NCI-H226 (cell line): ENCODE measurements at regions not wholly inside any gene's neighbourhood (a gene's known extent, or its start where the extent isn't known, plus 50 kb on each side); places are given as distances from the start of the nearest gene placed in this dataset.

Source experiments
- DNase-seq: peaks from one replicate; pipeline ENCODE4 v3.0.0-alpha.2; 2015

DNA sequence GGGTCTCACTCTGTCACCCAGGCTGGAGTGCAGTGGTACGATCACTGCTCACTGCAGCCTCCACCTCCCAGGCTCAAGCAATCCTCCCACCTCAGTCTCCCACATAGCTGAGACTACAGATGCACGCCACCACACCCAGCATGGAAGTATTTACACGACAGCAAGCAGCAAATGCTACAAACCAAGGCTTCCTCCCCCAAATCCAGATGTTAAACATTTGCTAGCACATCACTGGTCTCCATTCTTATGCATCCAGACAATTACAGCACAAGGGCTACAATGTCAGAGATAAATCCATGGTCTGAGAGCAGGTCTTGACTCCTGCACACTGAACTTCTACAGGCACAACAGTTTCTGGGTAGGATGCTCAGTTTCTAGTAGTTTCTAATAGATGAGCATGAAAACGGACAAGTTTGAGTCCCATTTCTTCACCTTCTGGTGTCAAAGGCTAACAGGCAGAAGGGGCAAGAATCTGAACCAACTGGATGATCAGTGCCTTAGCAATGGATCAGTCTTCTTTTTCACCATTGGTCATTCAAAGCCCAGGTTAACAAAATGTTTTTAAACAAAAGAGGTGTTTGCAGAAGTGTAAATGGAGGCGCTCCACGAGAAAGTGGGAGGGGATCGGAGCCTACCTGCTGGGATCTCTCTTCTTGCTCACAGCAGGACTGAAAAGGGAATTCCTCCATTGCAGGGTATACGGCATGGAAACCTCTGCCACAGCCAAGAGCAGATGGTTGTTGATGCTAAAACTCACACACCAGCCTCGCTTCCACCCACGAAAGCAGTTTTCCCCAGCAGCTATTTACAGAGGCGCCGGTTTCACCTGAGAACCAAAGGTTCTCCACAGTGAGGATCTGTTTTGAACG is 135.0 kb upstream of the ARL4C start:
- DNase-seq, result no peak

DNA sequence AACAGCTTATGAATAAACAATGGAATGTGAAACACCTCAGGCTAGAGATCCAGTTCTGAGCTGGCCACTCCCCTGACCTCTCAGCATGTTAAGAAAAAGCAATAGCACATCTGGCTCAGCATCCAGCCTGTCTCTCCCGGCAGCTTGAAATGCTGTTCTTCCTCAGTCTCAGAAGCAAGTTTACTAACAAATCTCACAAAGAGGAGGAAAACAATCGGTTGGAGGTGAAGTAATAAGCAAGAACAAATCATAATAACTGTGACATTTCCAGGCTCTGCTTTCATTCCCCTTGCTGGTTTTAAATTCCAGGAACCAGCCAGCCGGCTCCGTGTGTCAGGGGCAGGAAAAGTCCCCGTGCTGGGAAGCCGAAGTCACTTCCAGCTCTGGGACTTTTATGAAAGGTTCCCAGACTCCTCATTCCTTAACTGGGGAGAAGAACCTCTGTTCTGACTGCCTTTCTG is 133.9 kb upstream of the ARL4C start:
- DNase-seq, result no peak

GRCh38 chr2:234629596-234629995 is 132.7 kb upstream of the ARL4C start:
- DNase-seq, result no peak

GRCh38 chr2:234628953-234629352 is 132.1 kb upstream of the ARL4C start:
- no peak for DNase-seq

DNA sequence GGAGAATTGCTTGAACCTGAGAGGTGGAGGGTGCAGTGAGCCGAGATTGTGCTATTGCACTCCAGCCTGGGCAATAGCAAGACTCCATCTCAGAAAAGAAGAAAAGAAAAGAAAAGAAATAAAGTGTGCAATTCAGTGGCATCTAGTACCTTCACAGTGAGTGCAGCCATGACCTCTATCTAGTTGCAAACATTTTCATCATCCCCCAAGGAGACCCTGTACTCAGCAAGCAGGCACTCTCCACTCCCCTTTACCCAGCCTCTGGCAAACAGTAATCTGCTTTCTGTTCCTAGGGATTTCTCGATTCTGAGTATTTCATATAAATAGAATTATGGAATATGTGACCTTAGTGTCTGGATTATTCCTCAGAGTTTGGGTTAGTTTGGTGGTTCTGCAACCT is 130.4 kb upstream of the ARL4C start:
- DNase-seq, result no peak

DNA sequence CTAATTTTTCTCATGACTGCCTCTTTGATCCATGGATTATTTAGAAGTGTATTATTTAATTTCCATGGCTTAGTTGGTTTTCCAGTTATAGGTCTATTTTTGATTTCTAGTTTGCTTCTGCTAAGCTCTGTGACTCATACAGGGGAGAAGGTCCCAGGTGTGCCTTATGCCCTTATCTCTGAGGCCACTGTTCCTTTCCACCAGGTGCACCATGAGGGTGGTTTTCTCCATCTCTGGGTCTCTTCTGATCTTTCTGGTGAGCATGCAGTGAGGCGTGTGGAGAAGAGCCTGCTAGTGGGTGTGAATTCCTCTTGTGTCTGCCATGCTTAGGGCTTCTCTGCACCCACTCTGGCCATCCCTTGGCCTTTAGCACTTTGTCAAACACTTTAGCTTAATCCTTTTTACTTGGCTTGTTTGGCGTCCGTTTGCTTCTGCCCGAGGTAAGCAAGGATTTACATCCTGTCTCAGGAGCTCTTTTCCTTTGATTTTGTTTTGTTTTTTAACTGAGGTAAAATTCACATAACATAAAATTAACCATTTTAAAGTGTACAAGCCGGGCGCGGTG is 129.8 kb upstream of the ARL4C start:
- no peak for DNase-seq

DNA sequence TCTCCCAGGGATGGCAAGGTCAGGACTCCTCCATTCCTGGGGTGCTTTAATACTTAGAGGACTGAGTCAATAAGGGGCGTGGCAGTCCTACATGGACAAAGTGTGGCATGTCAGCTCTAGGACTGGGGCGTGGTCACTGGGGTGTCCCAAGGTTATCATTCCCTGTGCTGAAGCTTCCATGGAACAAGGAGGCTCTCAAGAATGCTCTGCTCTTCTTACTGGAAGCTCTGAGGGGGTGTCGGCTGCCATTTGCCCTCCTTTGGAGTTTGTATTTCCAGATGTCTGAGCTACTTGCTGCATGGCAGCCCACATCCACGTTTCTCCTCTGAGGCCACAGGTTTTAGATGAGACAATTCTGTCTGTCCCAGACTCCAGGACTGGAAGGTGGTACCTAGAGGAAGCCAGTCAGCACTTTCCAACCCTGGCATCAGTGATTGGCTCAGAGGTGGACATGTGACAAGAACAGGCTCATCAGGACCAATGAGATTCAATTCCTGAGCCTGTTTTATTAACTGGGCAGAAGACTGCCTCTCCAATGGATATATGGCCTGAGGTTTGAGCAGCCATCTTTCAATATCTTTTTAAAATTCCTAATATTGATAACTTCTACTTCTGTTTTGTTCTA is 128.9 kb upstream of the ARL4C start:
- DNase-seq, result no peak

DNA sequence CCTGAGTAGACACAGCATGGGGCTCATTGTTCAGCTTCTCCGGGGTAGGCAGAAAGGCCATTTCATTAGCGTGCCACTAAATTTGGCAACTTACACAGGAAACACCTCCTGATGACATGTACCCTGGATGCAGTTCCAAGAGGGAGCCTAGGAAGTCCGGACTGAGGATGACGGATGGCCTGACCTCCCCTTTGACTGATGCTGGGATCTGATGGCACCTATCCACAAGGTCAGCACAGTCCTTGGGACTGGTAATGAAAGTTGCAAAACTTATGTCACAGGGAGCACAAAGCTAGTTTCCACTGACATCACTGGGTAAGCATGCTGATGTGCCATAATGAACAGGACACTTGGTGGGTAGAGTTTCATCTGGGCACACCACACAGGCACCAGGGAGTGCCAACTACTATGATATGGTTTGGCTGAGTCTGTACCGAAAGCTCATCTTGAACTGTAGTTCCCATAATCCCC is 126.7 kb upstream of the ARL4C start:
- no peak for DNase-seq

GRCh38 chr2:234621120-234621519 is 124.2 kb upstream of the ARL4C start:
- no peak for DNase-seq

GRCh38 chr2:234620018-234620417 is 123.1 kb upstream of the ARL4C start:
- DNase-seq, result peak; percentile 12

- no peak for DNase-seq
Observed at GRCh38 chr2:234615643-234616356, 118.9 kb upstream of the ARL4C start.

- DNase-seq, result no peak
Observed at GRCh38 chr2:234611209-234611608, 114.3 kb upstream of the ARL4C start.

DNA sequence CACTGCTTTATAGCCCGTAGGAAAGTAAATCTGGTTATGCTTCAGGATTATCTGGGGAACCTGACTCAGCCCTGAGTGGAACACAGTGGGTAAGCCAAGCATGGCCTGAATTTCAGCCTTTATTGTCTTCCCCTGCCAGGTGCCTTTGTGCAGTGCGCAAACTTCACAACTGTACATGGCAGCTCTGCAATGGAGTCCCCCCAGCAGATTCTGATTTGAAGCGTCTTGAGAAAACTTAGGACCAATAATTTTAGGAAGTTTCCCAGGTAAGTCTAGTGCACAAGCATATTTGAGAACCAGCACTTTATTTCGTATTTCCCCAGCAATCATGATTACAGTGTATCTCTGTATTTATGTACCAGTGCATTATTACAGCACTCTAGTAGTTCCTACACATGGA is 112.1 kb upstream of the ARL4C start:
- no peak for DNase-seq

DNA sequence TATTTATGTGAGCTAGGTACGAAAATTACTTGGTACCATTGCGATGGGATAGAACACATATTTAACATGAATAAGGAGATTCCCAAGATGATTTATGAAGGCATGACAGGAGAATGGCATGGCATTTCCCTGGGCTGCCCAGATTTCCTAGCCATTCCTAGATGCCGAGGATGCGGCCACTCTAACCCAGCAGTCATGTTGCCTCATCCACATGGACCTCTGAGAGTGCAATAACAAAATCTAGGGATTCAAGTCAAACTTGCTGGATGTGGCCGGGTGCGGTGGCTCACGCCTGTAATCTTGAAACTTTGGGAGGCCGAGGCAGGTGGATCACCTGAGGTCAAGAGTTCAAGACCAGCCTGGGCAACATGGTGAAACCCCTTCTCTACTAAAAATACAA is 110.8 kb upstream of the ARL4C start:
- no peak for DNase-seq

DNA sequence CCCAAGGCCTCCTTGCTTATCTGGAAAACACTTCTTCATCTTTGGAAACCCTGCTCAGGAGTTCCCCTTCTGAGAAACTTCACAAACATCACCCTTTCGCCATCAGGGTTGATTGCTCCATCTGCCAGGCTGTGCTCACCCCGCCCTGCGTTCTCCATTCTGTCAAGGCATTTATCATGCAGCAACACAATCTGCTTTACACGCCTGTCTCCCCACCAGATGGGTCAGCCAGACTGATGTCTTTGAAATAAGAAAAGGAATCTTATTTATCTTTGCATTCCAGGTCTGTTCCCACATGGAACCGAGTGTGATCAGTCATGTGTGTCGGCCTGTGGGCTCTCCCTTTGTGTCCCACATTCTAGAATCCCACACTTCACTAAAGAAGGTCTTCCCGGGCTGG is 110.0 kb upstream of the ARL4C start:
- DNase-seq, result peak; percentile 11

- DNase-seq, result no peak
Observed at GRCh38 chr2:234603619-234604018, 106.7 kb upstream of the ARL4C start.

DNA sequence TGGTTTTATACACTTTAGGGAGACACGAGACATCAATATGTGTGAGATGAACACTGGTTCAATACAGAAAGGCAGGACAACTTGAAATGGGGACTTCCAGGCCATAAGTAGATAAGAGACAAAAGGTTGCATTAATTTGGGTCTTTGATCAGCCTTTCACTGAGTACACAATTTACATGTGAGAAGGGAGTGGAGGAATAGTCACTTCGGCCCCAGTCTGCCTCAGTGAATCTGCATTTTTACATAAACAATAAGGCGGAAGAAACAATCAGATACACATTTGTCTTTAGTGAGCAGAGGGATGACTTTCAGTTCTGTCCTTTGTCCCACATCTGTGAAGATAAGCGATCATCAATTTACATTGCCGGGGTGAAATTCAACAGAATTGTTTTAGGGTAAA is 104.3 kb upstream of the ARL4C start:
- no peak for DNase-seq

DNA sequence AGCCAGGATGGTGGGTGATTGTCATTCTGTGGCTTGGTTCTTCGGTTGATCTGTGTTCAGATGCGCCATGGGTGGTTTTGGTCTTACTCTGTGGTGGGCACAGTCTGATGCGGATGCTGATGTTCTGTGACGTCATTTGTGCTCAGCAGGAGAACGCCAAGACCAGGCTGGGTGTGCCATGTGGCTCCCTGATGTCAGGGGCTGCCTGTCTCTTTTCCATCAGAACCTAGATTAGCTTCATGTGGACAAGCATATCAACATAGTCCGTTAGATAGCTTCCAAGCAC is 100.6 kb upstream of the ARL4C start:
- no peak for DNase-seq

DNA sequence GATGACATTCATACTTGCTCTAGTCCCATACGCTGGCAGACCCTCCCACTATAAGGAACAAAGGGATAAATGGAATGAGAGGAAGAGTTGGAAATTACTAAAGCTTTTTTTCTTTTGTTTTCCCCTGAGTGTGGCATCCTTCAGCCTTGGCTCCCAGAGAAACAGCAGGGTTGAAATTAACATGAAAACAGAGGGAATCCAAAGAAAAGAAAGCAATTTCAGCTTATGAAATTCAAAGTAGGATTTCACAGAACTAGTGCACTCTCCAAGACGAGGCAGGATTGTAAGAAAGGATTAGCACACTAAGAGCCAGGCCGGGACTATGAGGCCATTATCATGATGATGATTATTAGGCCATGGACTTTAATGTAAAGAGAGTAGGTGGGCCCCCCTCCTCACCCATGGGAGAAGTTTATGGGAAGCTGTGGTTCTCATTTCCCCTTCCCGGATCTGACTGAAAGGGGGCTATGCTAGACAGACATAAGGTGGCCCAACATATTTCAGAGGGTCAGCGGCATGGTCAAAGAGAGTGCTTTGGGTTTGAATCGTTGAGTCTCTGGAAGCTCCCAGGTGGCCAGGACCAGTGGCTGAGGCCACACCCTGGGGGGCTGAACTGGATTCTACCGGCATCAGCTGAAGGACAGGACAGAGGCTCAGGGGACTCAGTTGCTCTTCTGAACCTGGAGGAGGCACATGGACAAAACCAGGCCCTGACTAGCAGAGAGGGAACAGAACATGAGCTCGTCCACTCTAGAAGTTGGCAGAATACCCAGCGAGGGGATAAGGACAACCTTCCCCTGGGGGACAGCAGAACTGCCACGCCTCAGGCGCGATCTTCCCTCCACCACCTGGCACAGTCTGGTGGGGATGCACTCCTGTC is 100.1 kb upstream of the ARL4C start:
- no peak for DNase-seq

DNA sequence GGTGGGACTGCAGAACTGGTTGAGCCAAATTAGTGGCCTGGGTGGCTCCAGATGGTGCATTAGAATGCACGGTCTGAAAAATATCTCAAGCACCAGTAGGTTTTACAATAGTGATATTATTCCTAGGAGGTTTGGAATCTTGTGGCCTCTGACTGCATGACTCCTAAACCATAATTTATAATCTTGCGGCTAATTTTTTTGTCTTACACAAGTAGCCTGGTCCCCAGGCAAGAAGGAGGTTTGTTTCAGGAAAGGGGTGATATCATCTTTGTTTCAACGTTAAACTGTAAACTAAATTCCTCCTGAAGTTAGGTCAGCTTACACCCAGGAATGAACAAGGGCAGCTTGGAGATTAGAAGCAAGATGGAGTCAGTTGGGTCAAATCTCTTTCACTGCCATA is 98.9 kb upstream of the ARL4C start:
- no peak for DNase-seq

- no peak for DNase-seq
Observed at GRCh38 chr2:234594715-234595114, 97.8 kb upstream of the ARL4C start.

DNA sequence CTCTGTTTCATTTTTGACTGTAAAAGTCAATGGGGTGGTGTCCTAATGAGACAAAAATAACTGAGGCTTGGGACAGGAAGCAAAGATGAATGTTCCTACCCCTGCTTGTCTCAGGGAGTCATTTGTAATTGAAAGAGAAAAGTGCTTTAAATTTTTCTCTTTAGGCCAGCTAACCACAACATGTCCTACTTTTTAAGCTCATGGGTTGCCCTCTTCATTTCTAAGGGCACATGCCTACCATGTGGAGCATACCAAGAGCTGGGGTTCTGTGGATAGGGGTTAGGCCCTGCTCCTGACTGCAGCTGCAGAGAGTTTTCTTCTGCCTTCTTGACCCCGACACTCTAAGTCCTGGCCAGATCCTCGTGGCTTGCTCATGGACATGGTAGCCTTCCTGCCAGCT is 96.8 kb upstream of the ARL4C start:
- no peak for DNase-seq

DNA sequence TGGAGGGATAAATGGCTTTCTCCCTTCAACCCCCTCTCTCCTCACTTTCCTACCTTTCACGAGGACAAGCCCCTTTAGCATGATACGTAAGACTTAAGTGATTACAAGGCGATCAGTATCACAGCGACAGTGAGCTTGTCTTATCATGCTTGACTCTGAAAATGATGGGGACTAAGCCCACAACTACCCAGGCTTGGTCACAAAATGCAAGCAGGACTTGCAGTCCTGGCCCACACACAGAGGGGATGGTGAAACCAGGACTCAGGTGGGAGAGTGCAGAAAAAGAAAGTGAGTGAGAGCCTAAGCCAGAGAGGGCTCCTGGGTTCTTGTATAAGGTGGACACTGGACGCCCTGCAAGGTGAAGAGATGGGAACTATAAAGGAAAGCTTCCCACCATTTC is 95.7 kb upstream of the ARL4C start:
- DNase-seq, result no peak
